Myocyte (in vitro differentiated cells): ENCODE measurements at regions not wholly inside any gene's neighbourhood (a gene's known extent, or its start where the extent isn't known, plus 50 kb on each side); places are given as distances from the start of the nearest gene placed in this dataset.
A peak's percentile ranks its signal among the peaks of the same experiment; 100 is the strongest.

Source experiments
- DNase-seq: peaks from one replicate; pipeline ENCODE4 v3.0.0-alpha.2; 2012; ENCODE audit warnings: low read depth

DNA sequence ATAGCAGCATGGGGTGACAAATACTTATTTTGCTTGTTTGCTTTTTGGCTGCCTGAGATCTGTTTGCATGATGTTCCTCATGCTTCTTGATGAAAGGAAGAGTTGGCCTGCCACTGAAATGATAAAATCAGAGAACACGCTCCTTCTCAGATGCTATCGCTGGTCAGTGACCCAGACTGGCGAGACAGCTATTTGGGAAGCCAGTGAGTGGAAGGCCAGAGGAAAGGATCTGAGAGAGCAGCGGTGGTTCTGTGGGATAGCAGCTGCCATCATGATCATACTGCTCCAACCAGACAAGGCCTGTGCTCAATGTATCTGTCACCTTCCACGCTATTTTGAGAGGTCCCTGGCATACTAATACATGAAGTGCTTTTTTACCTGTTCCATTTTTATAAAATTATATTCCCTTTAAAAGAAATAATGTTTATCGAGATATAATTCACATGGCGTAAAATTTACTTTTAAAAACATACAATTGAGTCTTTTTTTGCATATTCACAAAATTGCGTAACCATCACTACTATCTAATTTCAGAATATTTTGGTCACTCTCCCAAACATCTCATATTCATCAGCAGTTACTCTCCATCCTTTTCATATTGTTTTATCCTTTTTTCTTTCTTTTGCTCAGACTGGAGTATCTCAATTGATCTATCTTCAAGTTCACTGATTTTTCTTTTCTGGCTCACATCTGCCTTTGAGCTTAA is 695.1 kb downstream of the TNS3 start:
- peak; percentile 67 for DNase-seq

DNA sequence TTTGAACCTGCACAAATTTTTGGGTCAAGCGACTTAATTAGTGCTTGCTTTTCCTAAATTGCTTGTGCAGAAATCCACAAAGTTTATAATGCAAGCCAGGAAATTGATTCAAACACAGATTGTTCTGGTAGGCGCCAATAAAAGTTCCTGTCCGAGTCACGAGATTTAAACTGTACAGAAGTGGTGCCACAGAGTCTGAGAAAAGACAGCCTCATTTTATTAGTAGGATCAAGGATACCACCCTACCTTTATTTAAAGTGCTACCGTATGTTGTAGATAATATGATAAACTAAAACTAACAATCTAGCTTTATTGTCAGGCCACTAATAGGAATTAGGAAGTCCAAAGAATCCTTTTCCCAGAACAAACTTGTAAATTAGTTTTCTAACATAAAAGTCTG is 696.7 kb downstream of the TNS3 start:
- no peak for DNase-seq

DNA sequence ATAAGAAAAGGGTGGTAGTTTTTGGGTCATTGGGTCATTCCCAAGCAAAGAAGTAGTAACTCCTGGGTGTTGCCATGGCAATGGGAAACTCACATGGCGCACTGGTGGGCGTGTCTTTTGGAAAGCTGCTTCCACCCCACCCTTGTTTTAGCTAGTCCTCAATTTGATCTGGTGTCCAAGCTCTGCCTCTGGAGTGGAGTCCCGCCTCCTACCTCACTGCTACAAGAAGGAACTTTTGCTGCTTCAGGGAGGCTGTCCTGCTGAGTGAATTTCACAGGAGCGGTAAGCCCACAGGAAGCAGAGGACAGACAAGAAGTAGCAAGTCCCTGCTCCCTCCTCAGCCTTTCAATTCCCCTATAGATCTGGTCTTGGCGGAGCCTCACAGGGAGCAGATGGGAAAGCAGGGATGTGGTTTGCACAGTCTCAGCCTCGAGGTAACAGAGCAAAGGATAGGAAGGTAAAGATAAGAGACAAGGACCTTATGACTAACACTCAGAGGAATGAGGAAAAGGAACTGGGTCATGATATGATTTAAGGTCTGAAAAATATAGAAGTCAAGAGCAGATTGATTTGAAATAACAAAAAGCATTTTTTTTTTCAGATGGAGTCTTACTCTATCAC is 700.3 kb downstream of the TNS3 start:
- no peak for DNase-seq

DNA sequence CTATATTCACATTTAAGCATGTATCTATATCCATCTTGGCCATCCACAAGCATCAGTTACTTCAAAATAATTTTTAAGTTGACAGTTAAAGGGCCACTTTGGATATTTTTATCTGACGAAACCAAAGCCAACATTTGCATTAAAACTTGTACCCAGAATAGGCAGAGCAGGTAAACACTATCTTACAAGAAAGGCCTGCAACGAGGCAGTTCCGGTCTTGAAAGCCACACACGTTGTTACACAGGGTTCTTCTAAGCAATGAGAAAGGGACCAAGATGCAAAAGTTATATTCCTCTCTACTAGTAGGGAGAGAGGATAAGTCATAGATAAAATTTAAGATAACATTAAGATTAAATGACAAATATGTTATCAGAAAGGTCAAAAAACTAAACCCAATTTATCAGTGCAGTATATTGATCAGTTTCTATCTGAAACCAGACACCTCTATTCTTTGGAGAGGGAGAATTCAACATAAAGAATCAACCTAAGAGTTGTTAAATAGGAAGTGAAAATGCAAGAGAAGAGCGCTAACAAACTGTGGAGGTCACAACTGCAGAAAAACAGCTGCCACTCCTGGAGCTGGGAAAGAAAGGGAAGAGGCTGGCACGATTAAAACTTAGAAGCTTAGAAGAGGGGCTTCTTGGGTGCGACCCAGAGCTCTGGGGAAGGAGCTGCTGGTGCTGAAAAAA is 701.3 kb downstream of the TNS3 start:
- no peak for DNase-seq

DNA sequence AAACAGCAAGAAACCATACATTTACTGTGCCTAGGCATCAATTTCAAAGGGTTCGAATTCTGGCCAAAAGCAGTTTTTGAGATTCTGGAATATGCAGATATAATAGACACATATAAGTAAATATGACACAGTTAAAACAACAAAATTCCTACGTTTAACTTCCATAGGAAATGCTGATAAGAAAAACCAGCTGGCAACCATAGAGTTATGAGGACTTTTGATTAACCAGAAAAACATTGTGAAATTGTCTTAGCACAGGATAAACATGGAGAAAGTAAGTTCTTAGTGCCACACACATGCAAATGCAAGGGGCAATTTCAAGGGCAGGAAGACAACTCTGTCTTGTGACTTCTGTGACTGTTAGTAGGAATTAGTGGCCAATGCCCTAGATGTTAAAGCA is 702.1 kb downstream of the TNS3 start:
- DNase-seq, result no peak

DNA sequence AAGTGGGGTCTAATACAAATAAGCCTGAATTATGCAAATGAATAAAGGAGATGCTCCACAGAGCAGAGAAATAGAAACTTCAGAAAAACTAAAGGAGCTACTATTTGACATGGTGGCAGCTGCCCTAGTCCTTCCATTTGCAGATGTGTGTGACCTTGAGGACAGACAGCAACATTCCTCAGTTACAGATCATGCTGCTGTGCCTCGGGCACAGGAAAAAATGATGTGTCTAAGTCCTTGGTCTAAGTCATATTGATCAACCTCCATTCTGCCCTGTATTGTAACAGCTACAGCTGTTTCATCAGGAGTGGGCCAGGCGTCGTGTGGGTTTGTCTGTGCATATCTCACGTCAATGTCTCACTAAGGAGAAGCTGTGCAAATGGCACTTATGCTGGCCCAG is 710.4 kb downstream of the TNS3 start:
- peak; percentile 11 for DNase-seq

DNA sequence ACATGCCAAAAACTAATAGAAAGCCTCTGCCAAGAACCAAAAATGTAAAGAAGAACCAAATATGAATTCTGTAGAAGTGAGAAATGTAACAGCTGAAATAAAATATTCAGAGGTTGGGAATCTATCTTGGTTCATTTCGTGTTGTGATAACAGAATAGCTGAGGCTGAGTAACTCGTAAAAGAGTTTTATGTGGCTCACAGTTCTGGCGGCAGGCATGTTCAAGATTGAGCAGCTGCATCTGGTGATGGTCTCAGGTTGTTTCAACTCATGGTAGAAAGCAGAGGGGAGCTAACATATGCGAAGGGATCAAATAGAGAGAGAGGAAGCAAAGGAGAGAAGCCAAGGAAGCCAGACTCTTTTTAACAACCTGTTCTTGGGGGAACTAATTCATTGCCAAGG is 717.2 kb downstream of the TNS3 start:
- peak; percentile 85 for DNase-seq

DNA sequence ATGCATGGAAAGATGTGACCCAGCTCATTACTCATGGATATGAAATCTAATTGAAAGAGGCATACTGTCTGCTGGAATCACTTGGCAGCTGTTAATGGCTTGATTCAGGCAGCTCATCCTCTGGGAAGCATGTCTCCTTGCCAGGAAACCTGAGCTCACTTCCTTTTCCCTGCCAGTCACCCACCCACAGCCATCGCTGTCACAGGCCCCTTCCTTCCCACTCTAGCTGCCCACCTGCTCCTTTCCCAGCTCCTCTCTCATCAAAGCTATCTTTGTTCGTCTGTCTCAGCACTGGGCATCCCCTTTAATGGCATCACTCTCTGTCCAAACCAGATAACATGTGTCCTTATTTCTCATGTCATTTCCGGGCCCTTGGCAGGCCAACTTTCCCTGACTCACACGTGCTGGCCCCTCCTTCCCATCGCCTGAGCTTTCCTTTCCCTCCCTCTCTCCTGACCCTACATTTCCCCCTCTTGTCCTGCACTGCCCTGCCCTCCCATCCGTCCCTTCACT is 721.9 kb downstream of the TNS3 start:
- peak; percentile 100 for DNase-seq

DNA sequence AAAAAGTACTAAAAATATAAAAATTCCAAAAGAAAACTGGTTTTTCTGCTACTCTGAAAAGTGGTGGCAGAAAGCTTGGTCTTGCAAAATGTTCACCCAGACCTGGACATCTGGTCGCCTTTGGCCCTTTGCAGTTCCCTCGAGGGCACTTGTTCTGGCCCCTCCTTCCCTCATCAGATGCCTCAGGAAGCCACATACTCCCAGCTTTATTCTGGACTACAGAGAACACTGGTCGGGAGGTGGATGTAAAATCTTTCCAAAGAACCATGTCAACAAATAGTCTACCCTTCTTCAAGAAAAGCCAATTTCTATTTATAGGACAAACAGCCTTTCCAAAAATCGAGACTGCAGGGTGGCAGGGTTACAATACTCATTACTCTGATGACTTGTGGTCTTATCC is 726.1 kb downstream of the TNS3 start:
- peak; percentile 67 for DNase-seq

DNA sequence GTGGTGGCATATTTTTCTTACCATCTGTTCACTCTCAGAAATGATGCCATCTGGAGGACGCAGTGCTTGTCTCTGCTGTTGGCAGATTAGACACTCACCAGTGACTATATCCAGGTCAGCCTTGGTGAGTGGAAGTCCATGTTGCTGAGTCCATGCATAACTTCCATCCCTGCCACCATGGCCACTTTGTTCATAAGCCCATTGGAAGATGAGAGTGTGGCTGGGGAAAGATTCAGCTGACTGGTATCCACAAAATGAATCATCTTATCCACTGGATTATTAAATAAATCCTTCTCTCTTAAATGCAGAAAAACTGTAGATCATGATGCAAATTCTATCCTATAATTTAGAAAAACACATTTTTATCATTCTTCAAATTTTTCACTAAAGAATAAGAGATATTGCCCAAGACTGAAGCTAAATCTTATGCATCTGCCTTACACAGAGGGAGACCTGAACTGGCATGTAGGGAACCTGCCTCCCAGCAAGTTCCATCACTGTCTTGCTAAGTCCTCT is 726.9 kb downstream of the TNS3 start:
- peak; percentile 88 for DNase-seq

DNA sequence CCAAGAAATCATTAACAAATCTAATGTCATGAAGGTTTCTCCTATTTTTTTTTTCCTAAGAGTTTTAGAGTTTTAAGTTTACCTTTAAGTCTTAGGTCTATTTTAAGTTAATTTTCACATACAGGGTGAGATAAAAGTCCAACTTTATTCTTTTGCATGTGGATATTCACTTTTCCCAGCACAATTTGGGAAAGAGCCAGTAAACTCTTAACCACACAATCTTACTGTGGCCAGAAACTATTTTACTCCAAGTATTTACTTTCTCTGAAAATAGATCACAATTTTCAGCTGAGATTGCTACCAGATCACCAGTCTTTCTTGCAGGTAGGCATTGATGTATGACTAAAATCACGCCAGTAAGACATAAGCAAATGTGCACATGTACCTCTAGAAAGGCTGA is 728.5 kb downstream of the TNS3 start:
- peak; percentile 80 for DNase-seq

DNA sequence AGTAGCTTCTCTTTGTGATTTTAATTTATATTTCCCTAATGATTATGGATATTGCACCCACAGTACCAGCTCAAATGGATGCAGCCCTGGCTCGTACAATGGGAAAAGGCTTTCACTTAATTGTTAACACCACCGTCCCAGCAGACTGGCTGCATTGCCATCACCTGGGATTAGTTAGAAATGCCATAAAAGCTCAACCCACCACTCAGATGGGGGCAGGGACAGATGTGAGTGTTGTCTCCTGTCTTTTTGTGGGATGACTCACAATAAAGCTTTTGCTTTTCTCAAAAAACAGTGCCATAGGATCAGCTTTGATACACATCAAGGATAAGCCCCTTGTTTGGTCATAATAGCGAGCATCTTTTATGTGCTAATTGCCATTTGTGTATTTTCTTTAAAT is 729.1 kb downstream of the TNS3 start:
- no peak for DNase-seq

DNA sequence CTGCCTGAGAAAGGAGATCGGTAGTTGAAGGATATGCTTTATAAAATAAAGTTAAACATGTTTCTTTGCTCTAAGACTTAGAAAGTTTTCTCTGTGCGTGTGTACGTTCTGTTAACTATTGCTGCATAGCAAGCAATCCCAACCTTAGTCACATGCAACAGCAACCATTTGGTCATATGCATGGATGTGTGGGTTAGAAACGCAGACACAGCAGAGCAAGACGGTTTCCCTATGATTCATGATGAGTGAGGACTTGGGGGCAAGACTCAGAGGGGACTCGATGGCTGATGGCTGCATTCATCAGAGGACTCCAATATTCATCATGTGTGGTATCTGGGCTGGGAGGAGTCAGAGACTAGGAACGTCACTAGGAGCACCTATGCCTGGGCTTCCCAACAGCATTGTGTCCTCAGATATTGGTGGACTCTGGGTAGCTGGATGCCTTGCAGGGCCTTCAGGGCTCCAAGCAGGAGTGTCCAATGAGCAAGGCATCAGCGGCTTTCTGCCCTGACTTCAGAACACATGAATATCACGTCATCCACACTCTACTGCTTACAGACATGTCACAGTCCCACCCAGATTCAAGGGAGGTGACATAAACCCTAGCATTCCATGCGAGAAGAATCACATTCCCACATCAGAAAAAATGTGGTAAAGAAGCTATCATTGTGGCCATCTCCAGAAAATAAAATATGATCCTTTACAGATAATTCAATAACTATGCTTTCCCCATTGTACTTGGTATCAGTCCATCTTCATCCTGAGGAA is 731.2 kb downstream of the TNS3 start:
- DNase-seq, result no peak

DNA sequence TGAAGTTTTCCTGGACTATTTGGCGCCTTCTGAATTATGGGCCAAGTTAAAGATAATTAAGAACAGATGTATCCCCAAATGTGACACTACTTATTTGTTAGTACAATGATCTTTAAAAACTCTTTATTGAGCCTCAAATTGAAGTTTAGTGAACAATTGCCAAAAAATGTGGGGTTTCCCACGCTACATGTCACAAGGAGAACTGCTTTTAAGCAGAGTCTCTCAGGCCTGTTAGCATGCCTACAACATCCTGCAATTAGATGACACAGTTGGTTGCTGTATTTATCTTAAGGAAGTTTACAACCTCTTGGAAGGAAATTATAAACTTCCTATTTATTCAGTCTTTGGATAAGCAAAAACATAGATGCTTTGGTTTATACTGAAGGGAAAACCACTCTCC is 733.0 kb downstream of the TNS3 start:
- no peak for DNase-seq

DNA sequence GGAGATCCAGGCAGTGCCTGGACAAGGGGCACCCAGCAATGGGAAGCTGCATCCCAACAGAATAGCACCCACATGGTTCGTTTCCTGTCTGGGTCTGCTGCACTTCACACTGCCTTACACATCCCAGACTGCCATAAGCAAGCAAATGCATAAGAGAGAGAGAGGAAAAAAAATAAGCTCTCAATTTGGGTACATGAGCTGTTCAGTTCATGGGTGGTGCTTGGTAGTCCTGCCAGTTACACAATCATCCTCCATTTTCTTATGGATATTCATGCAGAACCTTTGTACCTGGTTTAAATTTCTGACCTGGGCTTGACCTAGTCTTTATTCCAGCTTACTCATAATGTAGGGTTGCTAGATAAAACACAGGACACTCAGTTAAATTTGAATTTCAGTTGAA is 733.6 kb downstream of the TNS3 start:
- no peak for DNase-seq

DNA sequence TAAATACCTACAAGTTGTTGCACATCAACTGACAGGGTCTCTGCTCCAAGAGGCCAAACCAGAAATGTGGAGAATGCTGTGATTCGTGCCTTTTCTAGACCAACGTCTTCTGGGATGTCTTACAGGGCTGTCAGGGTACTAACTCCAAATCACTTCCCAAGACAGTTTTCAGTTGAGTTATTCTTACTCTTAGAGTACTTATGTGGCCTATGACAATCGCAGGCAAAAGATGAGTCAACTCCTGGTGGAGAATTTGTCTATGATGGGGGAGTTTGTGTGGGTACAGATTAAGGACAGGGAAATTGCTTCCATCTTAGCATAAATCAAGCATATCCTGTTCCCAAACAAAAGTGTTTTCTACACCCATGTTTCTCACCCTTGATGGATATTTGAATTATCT is 734.8 kb downstream of the TNS3 start:
- no peak for DNase-seq

DNA sequence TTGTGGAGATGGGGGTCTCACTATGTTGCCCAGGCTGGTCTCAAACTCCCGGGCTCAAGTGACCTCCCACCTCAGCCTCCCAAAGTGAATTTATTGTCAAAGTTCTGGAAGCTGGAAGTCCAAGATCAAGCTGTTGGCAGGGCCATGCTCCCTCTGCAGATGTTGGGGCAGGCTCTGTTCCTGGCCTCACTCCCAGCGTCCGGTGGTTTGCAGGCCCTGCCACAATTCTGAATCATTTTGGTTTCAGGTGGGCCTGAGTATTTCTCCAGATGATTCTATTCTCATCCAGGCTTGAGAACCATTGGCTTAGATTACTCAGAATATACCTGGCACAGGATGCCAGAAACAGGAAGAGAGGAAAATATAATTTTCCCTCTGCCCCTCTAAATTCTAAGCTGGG is 737.4 kb downstream of the TNS3 start:
- peak; percentile 67 for DNase-seq

DNA sequence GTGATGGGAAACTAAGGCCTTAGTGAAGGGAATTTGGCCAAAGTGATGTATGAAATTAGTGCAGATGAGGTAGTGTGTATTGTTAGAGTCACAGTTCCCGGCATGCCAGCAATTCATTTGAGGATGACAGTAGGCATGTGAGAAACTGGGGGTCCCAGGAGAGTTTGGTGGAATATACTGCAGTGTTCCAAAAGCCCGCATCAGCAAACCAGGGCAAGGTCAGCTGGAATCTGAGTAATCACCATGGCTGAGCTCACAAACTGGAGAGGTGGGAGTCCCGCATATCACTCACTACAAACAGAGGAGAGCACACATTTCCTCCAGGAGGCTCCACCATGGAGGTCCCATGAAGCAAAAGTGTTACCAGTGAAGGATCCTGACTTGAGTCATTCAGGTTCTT is 740.7 kb downstream of the TNS3 start:
- DNase-seq, result no peak

DNA sequence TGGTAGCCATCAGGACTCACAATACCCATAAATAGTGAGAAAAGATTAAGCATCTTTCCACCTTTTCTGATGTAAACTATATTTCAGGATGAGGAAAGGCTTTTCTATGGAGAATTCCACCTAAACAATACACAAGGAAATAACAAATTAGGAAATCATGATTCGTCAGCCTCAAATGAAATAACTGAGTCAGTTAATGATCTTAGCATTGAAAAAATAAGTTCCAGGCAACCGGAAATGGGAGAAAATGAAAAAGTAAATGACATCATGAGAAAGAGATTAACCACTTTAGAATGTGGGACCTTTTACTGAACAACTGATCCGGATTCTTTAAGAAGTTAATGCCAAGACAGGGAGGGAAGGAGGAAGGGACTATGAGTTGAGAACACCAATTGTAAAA is 742.3 kb downstream of the TNS3 start:
- no peak for DNase-seq

DNA sequence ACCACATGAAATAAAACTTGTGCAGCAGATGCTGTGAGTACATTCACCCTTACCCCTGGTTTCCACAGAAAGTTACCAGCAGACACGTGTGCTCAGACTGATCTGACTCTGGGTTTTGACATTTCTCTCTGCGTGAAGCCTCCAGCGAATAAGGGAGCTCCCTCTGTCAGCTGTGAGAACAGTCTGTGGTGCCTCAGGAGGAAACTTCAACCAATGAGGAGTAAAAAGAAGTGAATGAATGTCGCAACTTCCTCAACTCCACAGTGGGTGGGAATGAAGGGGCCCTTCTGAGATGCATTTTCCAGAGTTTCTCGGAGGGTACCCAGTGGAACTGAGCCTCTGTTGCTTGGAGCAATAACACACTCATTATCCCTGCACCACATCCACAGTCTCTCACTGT is 743.4 kb downstream of the TNS3 start:
- DNase-seq, result no peak

DNA sequence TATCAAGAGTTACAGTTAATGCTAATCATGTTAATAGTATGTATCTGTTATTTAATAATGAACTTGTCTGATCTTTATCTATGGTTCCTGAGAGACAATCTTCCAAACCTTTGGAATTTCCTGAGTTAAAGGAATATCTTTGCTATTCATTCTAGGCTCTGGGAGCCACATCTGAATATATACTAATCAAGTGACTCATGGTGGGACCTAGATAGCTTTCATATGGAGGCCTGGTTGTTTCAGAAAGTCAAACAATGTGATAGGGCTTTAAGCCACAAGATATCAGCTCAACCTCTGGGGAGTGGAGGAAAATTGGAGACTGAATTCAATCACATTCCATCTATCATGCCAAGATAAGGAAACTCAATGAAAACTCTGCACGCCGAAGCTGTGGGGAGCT is 746.4 kb downstream of the TNS3 start:
- no peak for DNase-seq

DNA sequence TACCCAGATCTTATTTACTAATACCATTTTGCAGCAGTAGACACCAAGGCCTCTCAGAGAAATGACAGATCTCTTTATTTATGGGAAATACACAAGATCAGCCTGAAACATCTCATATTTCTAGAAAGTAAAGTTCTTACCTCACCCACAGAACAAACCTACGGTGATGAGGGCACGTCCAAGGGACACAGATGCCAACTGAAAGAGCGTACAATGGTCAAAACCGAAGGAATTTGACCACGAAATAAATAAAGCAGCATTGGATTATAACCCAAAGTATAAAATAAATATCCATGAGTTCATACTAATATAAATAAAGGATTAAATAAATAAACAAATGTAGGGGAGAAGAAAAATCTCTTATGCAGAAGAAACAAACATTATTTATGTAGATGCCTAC is 747.0 kb downstream of the TNS3 start:
- no peak for DNase-seq
